ENCODE measurements at regions not wholly inside any gene's neighbourhood (a gene's known extent, or its start where the extent isn't known, plus 50 kb on each side); places are given as distances from the start of the nearest gene placed in this dataset.
"Not testable (repeated sequence)": the region's sequence is repeated elsewhere in the genome, so short reads cannot be mapped to it uniquely, and the experiment has no call there.

GRCh38 chr9:115548609-115549260, 430.8 kb upstream of the TNC start:
- DNase-seq (ENCODE audit: extremely low spot score) = no peak
- POLR2A ChIA-PET = no interaction called here
- CTCF ChIA-PET = no interaction called here
- no peak for TF ChIP-seq FOXM1 (IDR thresholded peaks at IDR 0.05; ENCODE audit: borderline replicate concordance)
- TF ChIP-seq FOXA1 (IDR thresholded peaks at IDR 0.05) = no peak
- TF ChIP-seq SUZ12 (IDR thresholded peaks at IDR 0.05) = no peak
- no peak for TF ChIP-seq NFRKB (IDR thresholded peaks at IDR 0.05)
- TF ChIP-seq CTBP1 (IDR thresholded peaks at IDR 0.05; ENCODE audit: borderline replicate concordance) = no peak
- TF ChIP-seq SP1 (IDR thresholded peaks at IDR 0.05) = no peak
- TF ChIP-seq, protein P1, sequence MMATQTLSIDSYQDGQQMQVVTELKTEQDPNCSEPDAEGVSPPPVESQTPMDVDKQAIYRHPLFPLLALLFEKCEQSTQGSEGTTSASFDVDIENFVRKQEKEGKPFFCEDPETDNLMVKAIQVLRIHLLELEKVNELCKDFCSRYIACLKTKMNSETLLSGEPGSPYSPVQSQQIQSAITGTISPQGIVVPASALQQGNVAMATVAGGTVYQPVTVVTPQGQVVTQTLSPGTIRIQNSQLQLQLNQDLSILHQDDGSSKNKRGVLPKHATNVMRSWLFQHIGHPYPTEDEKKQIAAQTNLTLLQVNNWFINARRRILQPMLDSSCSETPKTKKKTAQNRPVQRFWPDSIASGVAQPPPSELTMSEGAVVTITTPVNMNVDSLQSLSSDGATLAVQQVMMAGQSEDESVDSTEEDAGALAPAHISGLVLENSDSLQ (IDR thresholded peaks at IDR 0.05) = no peak
- TF ChIP-seq L3MBTL2 (conservative IDR thresholded peaks at IDR 0.05) = no peak
- TF ChIP-seq HDGF (IDR thresholded peaks at IDR 0.05; ENCODE audit: borderline replicate concordance) = no peak
- no peak for TF ChIP-seq BHLHE40 (IDR thresholded peaks at IDR 0.05; ENCODE audit: borderline replicate concordance)
- TF ChIP-seq ZNF384 (IDR thresholded peaks at IDR 0.05) = no peak
- no peak for TF ChIP-seq ELF4 (IDR thresholded peaks at IDR 0.05)
- no peak for TF ChIP-seq LEF1 (IDR thresholded peaks at IDR 0.05; ENCODE audit: borderline replicate concordance)
- no peak for TF ChIP-seq FOXK2 (IDR thresholded peaks at IDR 0.05)
- no peak for TF ChIP-seq ARNT (IDR thresholded peaks at IDR 0.05)
- no peak for TF ChIP-seq TARDBP (IDR thresholded peaks at IDR 0.05)

DNA sequence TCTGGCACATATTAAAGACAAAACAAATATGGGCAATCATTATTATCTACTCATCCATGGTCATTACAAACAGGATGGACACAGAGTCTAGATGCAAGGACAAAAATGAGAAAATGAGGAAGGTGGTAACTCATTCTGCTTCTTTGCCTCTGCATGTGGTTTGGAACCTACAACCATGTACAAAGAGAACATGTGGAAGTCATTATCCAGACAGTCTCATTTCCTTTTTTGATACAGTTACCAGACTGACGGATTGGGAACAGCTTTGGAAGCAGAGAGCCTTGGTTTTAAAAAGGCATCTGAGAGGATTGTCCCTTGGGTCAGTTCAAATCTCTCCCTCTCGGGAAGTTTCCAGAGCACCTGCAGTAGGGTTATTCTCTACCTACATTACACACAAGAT, 433.4 kb upstream of the TNC start:
- no peak for DNase-seq (ENCODE audit: extremely low spot score)
- ChIA-PET CTCF (no interaction called here), POLR2A (no interaction called here)
- no peak for TF ChIP-seq HDGF (IDR thresholded peaks at IDR 0.05; ENCODE audit: borderline replicate concordance)
- no peak for TF ChIP-seq CTBP1 (IDR thresholded peaks at IDR 0.05; ENCODE audit: borderline replicate concordance)
- TF ChIP-seq LEF1 (IDR thresholded peaks at IDR 0.05; ENCODE audit: borderline replicate concordance) = no peak
- TF ChIP-seq FOXA1 (IDR thresholded peaks at IDR 0.05) = no peak
- no peak for TF ChIP-seq BHLHE40 (IDR thresholded peaks at IDR 0.05; ENCODE audit: borderline replicate concordance)
- TF ChIP-seq SUZ12 (IDR thresholded peaks at IDR 0.05) = no peak
- no peak for TF ChIP-seq SP1 (IDR thresholded peaks at IDR 0.05)
- TF ChIP-seq FOXK2 (IDR thresholded peaks at IDR 0.05) = no peak
- TF ChIP-seq ARNT (IDR thresholded peaks at IDR 0.05) = no peak
- TF ChIP-seq NFRKB (IDR thresholded peaks at IDR 0.05) = no peak
- TF ChIP-seq ZNF384 (IDR thresholded peaks at IDR 0.05) = no peak
- no peak for TF ChIP-seq L3MBTL2 (conservative IDR thresholded peaks at IDR 0.05)
- no peak for TF ChIP-seq TARDBP (IDR thresholded peaks at IDR 0.05)

- POLR2A ChIA-PET = no interaction called here
Measured at GRCh38 chr9:115553060-115553773, 435.3 kb upstream of the TNC start.

DNA sequence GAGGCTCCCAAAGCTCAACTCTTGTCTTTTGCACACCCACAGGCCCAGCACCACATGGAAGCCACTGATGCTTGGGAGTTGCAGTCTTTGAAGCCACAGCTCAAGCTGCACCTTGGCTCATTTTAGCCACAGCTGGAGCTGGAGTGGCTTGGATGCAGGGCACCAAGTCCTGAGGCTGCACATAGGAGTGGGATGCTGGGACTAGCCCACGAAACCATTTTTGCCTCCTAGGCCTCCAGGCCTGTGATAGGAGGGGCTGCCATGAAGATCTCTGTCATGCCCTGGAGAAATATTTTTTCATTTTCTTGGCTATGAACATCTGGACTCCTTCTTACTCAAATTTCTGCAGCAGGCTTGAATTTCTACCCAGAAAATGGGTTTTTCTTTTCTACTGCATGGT, 438.5 kb upstream of the TNC start:
- POLR2A ChIA-PET = no interaction called here
- no peak for DNase-seq (ENCODE audit: extremely low spot score)
- CTCF ChIA-PET = no interaction called here
- TF ChIP-seq ARNT (IDR thresholded peaks at IDR 0.05) (no peak), LEF1 (IDR thresholded peaks at IDR 0.05; ENCODE audit: borderline replicate concordance) (no peak), FOXK2 (IDR thresholded peaks at IDR 0.05) (no peak), FOXA1 (IDR thresholded peaks at IDR 0.05) (no peak), NFRKB (IDR thresholded peaks at IDR 0.05) (no peak), HDGF (IDR thresholded peaks at IDR 0.05; ENCODE audit: borderline replicate concordance) (no peak), BHLHE40 (IDR thresholded peaks at IDR 0.05; ENCODE audit: borderline replicate concordance) (no peak)

More at GRCh38 chr9:115553060-115553773, 435.3 kb upstream of the TNC start:
- CTCF ChIA-PET = no interaction called here
- no peak for DNase-seq (ENCODE audit: extremely low spot score)
- TF ChIP-seq L3MBTL2 (conservative IDR thresholded peaks at IDR 0.05) = no peak
- no peak for TF ChIP-seq SP1 (IDR thresholded peaks at IDR 0.05)
- no peak for TF ChIP-seq LEF1 (IDR thresholded peaks at IDR 0.05; ENCODE audit: borderline replicate concordance)
- TF ChIP-seq SUZ12 (IDR thresholded peaks at IDR 0.05) = no peak
- no peak for TF ChIP-seq ZNF384 (IDR thresholded peaks at IDR 0.05)
- TF ChIP-seq FOXA1 (IDR thresholded peaks at IDR 0.05) = no peak
- no peak for TF ChIP-seq ELF4 (IDR thresholded peaks at IDR 0.05)
- no peak for TF ChIP-seq HDGF (IDR thresholded peaks at IDR 0.05; ENCODE audit: borderline replicate concordance)
- TF ChIP-seq FOXM1 (IDR thresholded peaks at IDR 0.05; ENCODE audit: borderline replicate concordance) = no peak
- no peak for TF ChIP-seq ARNT (IDR thresholded peaks at IDR 0.05)
- TF ChIP-seq BHLHE40 (IDR thresholded peaks at IDR 0.05; ENCODE audit: borderline replicate concordance) = no peak
- no peak for TF ChIP-seq CTBP1 (IDR thresholded peaks at IDR 0.05; ENCODE audit: borderline replicate concordance)
- no peak for TF ChIP-seq NFRKB (IDR thresholded peaks at IDR 0.05)
- TF ChIP-seq TARDBP (IDR thresholded peaks at IDR 0.05) = no peak
- TF ChIP-seq, protein P1 (IDR thresholded peaks at IDR 0.05) = no peak
- no peak for TF ChIP-seq FOXK2 (IDR thresholded peaks at IDR 0.05)

DNA sequence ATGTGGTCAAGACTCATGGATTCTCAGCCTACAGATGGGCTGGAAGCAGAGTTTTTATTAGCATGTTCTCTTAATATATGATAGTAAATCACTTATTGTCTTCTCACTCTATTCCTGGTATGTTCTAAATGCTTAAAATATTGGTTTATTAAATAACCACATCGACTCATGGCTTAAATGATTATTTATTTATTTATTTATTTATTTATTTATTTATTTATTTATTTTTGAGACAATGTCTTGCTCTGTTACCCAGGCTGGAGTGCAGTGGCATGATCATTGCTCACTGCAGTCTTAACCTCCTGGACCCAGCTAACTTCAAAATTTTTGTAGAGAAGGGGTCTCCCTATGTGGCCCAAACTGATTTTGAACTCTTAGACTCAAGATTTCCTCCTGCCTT, 457.2 kb upstream of the TNC start:
- CTCF ChIA-PET = no interaction called here
- no peak for DNase-seq (ENCODE audit: extremely low spot score)
- TF ChIP-seq, protein P1 (IDR thresholded peaks at IDR 0.05) = no peak
- no peak for TF ChIP-seq SP1 (IDR thresholded peaks at IDR 0.05)
- TF ChIP-seq CTBP1 (IDR thresholded peaks at IDR 0.05; ENCODE audit: borderline replicate concordance) = no peak
- TF ChIP-seq SUZ12 (IDR thresholded peaks at IDR 0.05) = no peak
- TF ChIP-seq TARDBP (IDR thresholded peaks at IDR 0.05) = no peak
- TF ChIP-seq LEF1 (IDR thresholded peaks at IDR 0.05; ENCODE audit: borderline replicate concordance) = no peak
- no peak for TF ChIP-seq ELF4 (IDR thresholded peaks at IDR 0.05)
- TF ChIP-seq FOXK2 (IDR thresholded peaks at IDR 0.05) = no peak
- TF ChIP-seq ARNT (IDR thresholded peaks at IDR 0.05) = no peak
- no peak for TF ChIP-seq L3MBTL2 (conservative IDR thresholded peaks at IDR 0.05)
- no peak for TF ChIP-seq HDGF (IDR thresholded peaks at IDR 0.05; ENCODE audit: borderline replicate concordance)
- POLR2A ChIA-PET = no interaction called here

- POLR2A ChIA-PET; DNase-seq (ENCODE audit: extremely low spot score); CTCF ChIA-PET: not testable (repeated sequence)
Measured at GRCh38 chr9:115585458-115585857, 467.5 kb upstream of the TNC start.

All from HEK293T (cell line).